BJ (cell line): ENCODE measurements at regions not wholly inside any gene's neighbourhood (a gene's known extent, or its start where the extent isn't known, plus 50 kb on each side); places are given as distances from the start of the nearest gene placed in this dataset.

Experiments
- CTCF ChIA-PET: fragments of 350-600 bp; formaldehyde crosslinking; extraction: SDS; loops from one replicate; lab custom pipeline; 2021; ENCODE audit warnings: antibody characterized with exemption, inconsistent platforms; lab: Yijun Ruan, JAX
- POLR2A ChIA-PET: fragments of 300-600 bp; sonication (Branson Sonifier 250); formaldehyde crosslinking; extraction: SDS; loops from one replicate; lab custom pipeline; 2021; ENCODE audit warnings: antibody characterized with exemption; lab: Charles Lee
- DNase-seq: peaks from one replicate; pipeline ENCODE4 v3.0.0-alpha.2; 2011; ENCODE audit warnings: low read depth
- H3K27me3 ChIP-seq: 2 replicates; pipeline ENCODE4 v1.6.0; 2011; ENCODE audit warnings: low read length; ENCODE audit not compliant: control insufficient read depth, insufficient read depth
- H3K36me3 ChIP-seq: 2 replicates; pipeline ENCODE4 v1.5.1; 2011; ENCODE audit warnings: low read length; ENCODE audit not compliant: control insufficient read depth, insufficient read depth
- H3K4me3 ChIP-seq: 2 replicates; pipeline ENCODE4 v1.5.1; 2011; ENCODE audit warnings: low read depth, mild to moderate bottlenecking, control low read depth, low read length
- CTCF ChIP-seq: IDR thresholded peaks from 2 replicates; pipeline ENCODE4 v1.5.1; 2011; ENCODE audit warnings: low read depth, mild to moderate bottlenecking, control low read depth, inconsistent platforms, low read length, moderate library complexity; ENCODE audit not compliant: insufficient read depth

- ChIA-PET POLR2A (no interaction called here), CTCF (no interaction called here)
- no peaks in the 10 kb centered on the region for H3K27me3 ChIP-seq
- no peaks in the 10 kb centered on the region; the same call in none of the 2 replicates for H3K36me3 ChIP-seq
- TF ChIP-seq CTCF = no peak
- no peak overlapping the region for H3K4me3 ChIP-seq
- DNase-seq = no peak
These were observed 90.5 kb upstream of the CD99 start for GRCh38 chrX:2600564-2600963.

GRCh38 chrX:2596555-2597255 is 94.4 kb upstream of the CD99 start:
- H3K4me3 ChIP-seq = no peak overlapping the region
- no peaks in the 10 kb centered on the region for H3K27me3 ChIP-seq
- no peak for TF ChIP-seq CTCF
- ChIA-PET CTCF (no interaction called here), POLR2A (no interaction called here)
- H3K36me3 ChIP-seq = no peaks in the 10 kb centered on the region; the same call in 1 of the 2 replicates
- DNase-seq = no peak

GRCh38 chrX:2596045-2596444 is 95.0 kb upstream of the CD99 start:
- TF ChIP-seq CTCF = no peak
- ChIA-PET POLR2A (no interaction called here), CTCF (no interaction called here)
- H3K27me3 ChIP-seq = no peaks in the 10 kb centered on the region
- DNase-seq = no peak
- no peak overlapping the region for H3K4me3 ChIP-seq
- no peaks in the 10 kb centered on the region for H3K36me3 ChIP-seq

GRCh38 chrX:2595258-2595657 is 94.5 kb upstream of the DHRSX start:
- POLR2A ChIA-PET = no interaction called here
- Histone ChIP-seq H3K36me3 (no peaks in the 10 kb centered on the region), H3K4me3 (no peak overlapping the region), H3K27me3 (no peaks in the 10 kb centered on the region)
- CTCF ChIA-PET = no interaction called here
- peak; percentile 80 for DNase-seq
- no peak for TF ChIP-seq CTCF

GRCh38 chrX:2594491-2594890 is 93.7 kb upstream of the DHRSX start:
- no peak for TF ChIP-seq CTCF
- POLR2A ChIA-PET = no interaction called here
- DNase-seq = no peak
- Histone ChIP-seq H3K36me3 (no peaks in the 10 kb centered on the region), H3K4me3 (no peak overlapping the region), H3K27me3 (no peaks in the 10 kb centered on the region)
- CTCF ChIA-PET = no interaction called here
